ENCODE measurements at regions not wholly inside any gene's neighbourhood (a gene's known extent, or its start where the extent isn't known, plus 50 kb on each side); places are given as distances from the start of the nearest gene placed in this dataset.
"Not testable (repeated sequence)": the region's sequence is repeated elsewhere in the genome, so short reads cannot be mapped to it uniquely, and the experiment has no call there.

- Histone ChIP-seq H3K4me3 (no peak overlapping the region), H3K27ac (peak overlapping the region in 1 of 21 experiments; percentile 59)
Measured at GRCh38 chr1:10906866-10907519, 105.5 kb upstream of the TARDBP start.

GRCh38 chr1:10908266-10908665 lies 104.2 kb upstream of the TARDBP start:
- no peak overlapping the region for H3K4me3 ChIP-seq
- H3K27ac ChIP-seq, result no peak overlapping the region

DNA sequence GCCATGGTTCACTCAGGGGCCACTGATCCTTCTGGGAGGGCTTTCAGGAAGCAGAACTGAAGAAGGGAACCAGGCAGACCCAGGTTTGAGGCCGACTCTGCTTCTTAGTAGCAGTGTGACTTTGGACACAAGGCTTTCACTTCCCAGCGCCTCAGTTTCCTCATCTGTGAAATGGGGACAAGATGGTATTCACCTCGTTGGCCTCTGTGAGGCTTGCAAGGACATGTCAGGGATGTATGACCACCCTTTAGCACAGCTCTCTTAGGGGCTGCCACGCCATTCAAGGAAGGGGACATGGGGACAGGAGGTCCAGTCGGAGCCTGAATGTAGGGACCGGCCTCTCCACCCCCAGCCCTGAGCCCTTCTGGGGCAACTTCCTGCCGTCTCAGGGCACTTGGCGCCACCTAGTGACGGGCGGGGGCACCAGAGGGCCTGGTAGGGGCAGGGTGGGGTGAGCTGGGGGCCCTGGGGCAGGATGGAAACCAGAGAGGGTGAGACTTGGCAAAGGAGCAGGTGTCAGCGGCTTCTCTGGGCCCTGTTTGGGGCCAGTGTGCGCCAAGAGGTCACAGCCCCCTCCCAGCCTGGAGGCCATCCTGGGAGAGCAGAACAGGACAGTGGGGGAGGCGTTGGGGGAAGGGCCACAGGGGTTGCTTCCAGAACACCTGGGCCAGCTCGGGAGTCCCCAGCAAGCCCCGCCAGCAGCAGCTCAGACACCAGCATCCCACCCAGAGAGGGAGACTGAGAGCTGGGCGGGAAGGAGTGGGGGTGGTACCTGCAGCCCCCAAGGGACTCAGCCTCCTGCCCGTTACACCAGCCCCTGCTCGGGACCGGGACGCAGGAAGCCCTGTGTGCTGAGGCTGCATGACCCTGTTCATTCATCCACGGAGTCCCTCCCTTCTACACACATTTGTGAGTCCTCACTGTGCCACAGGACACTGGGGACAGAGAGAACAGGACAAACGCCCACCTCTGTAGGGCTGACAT lies 102.5 kb upstream of the TARDBP start:
- Histone ChIP-seq H3K4me3 (no peak overlapping the region), H3K27ac (no peak overlapping the region)

- no peak overlapping the region for H3K27ac ChIP-seq
- no peak overlapping the region for H3K4me3 ChIP-seq
Measured at GRCh38 chr1:10910681-10911489, 101.6 kb upstream of the TARDBP start.

DNA sequence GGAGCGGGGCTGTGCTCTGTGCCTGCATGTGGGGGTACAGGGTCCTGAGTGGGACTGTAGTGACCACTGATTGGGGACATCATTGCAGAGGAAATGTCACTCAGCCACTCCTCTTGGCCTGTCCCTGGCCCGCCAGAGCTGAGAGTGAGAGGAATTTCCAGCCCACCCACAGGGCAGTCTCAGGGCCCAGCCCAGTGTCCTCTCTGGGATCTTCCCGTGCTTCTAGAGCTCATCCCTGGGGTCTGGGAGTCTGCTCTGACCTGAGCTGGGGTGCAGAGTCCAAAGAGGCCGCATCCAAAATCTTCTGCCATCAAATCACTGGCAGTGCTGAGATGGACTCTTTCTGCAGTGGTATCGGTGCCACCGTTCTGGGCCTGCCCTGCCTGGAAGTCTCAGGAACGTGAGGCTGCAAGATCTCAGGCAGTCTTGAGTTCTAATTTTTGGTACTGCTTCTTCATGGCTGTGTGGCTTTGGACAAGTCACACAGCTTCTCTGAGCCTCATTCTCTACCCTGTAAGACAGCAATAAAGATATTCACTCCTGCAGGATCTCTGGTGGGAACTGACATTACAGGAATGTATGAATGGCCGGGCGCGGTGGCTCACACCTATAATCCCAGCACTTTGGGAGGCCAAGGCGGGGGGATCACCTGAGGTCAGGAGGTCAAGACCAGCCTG lies 100.8 kb upstream of the TARDBP start:
- Histone ChIP-seq H3K4me3 (no peak overlapping the region), H3K27ac (no peak overlapping the region)

DNA sequence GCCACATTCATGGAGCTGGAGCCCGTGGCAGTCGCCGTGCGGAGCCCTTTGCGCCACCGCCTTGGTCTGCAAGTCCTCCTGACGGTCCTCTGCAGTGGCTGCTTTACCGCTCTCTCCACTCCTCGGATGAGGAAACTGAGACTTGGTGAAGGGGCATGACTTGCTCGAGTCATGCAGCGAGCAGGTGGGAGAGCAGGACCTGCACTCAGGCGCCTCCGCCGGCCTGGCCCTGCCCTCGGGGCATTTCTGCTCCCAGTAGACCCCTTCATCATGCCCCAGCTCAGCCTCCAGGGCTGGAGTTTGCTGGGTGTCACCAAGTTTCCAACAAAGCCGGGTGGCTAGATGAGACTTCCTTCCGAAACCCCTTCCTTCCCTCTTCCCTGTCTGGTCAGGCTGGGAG lies 100.0 kb upstream of the TARDBP start:
- Histone ChIP-seq H3K27ac (no peak overlapping the region), H3K4me3 (no peak overlapping the region)

- Histone ChIP-seq H3K4me3 (no peak overlapping the region), H3K27ac (no peak overlapping the region)
Measured at GRCh38 chr1:10914056-10914455, 98.4 kb upstream of the TARDBP start.

GRCh38 chr1:10915594-10915993 lies 96.9 kb upstream of the TARDBP start:
- H3K27ac ChIP-seq, result no peak overlapping the region

GRCh38 chr1:10916311-10916710 lies 96.1 kb upstream of the TARDBP start:
- Histone ChIP-seq H3K4me3 (no peak overlapping the region), H3K27ac (no peak overlapping the region)

More at GRCh38 chr1:10915594-10915993, 96.9 kb upstream of the TARDBP start:
- no peak overlapping the region for H3K4me3 ChIP-seq

- Histone ChIP-seq H3K4me3 (no peak overlapping the region), H3K27ac (no peak overlapping the region)
Measured at GRCh38 chr1:10916991-10917390, 95.5 kb upstream of the TARDBP start.

- Histone ChIP-seq H3K4me3 (no peak overlapping the region), H3K27ac (no peak overlapping the region)
Measured at GRCh38 chr1:10917513-10918454, 94.7 kb upstream of the TARDBP start.

- Histone ChIP-seq H3K27ac (no peak overlapping the region), H3K4me3 (no peak overlapping the region)
Measured at GRCh38 chr1:10918531-10918930, 93.9 kb upstream of the TARDBP start.

- H3K27ac ChIP-seq, result peak overlapping the region in 13 of 21 experiments; percentile 17 to 74 (median 54)
- H3K4me3 ChIP-seq, result no peak overlapping the region
Measured at GRCh38 chr1:10920063-10920626, 92.3 kb upstream of the TARDBP start.

DNA sequence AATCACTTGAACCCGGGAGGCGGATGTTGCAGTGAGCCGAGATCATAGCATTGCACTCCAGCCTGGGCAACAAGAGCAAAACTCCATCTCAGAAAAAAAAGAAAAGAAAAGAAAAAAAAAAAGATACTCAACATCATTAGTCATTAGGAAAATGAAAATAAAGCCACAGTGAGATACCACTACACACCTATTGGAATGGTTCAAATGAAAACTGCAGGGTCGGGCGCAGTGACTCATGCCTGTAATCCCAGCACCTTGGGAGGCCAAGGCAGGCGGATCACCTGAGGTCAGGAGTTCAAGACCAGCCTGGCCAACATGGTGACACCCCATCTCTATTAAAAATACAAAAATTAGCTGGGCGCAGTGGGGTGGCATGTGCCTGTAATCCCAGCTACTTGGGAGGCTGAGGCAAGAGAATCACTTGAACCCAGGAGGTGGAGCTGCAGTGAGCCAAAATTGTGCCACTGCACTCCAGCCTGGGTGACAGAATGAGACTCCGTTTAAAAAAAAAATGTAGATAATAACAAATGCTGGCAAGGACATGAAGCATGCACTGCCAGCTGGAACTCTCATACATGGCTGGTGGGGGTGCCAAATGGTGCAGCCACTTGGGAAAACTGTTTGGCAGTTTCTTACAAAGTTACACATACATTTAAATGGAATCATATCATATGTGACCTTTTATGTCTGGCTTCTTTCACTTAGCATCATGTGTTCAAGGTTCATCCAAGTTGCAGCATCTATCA lies 90.0 kb upstream of the TARDBP start:
- H3K4me3 ChIP-seq, H3K27ac ChIP-seq: not testable (repeated sequence)

DNA sequence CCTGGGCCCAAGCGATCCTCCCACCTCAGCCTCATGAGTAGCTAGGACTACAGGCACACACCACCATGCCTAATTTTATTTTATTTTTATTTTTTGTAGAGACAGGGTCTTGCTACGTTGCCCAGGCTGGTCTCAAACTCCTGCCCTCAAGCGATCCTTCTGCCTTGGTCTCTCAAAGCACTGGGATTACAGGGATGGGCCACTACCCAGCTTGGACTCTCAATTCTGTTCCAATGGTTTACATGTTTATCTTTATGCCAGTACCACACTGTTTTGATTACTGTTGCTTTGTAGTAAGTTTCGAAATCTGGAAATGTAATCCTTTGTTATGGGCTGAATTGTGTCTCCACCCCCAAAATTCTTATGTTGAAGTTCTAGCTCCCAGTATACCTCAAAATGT lies 88.4 kb upstream of the TARDBP start:
- no peak overlapping the region for H3K4me3 ChIP-seq
- no peak overlapping the region for H3K27ac ChIP-seq

GRCh38 chr1:10928654-10929053 lies 83.8 kb upstream of the TARDBP start:
- H3K27ac ChIP-seq, result no peak overlapping the region
- H3K4me3 ChIP-seq, result no peak overlapping the region

DNA sequence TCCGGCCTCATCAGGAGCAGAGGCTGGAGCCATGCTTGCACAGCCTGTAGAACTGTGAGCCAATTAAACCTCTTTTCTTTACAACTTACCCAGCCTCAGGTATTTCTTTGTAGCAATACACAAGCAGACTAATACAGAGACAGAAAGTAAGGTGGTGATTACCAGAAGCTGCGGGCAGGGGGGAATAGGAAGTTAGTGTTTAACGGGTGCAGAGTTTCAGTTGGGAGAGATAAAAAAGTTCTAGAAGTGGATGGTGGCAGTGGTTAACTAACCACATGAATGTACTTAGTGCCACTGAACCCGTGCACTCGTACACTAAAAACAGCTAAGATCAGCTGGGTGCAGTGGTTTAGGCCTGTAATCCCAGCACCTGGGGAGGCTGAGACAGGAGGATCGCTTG lies 80.4 kb upstream of the TARDBP start:
- H3K27ac ChIP-seq, result no peak overlapping the region
- no peak overlapping the region for H3K4me3 ChIP-seq

Measured in skin epidermis (tissue), 12 donors.